Gastroesophageal sphincter (tissue), 4 donors: ENCODE measurements at regions not wholly inside any gene's neighbourhood (a gene's known extent, or its start where the extent isn't known, plus 50 kb on each side); places are given as distances from the start of the nearest gene placed in this dataset.
"Not testable (repeated sequence)": the region's sequence is repeated elsewhere in the genome, so short reads cannot be mapped to it uniquely, and the experiment has no call there.

ENCODE experiments used
- ATAC-seq: fragments of 150-250 bp; one replicate; pipeline ENCODE4 v1.9.1; 2016; ENCODE audit warnings: mild to moderate bottlenecking, moderate library complexity
- H3K27ac ChIP-seq, 4 donors: fragments of 200-600 bp; sonication (generic) in 3 of 4; 1 replicate in 3 of 4; 2 replicates in 1 of 4; pipeline ENCODE4 v1.5.1; 2016 to 2019
- H3K27me3 ChIP-seq: fragments of 200-600 bp; sonication (generic); one replicate; pipeline ENCODE4 v1.5.1; 2019
- H3K36me3 ChIP-seq, 2 donors: fragments of 200-600 bp; sonication (generic); one replicate each; pipeline ENCODE4 v1.5.1; 2019; ENCODE audit warnings: control low read depth in 1 of 2
- H3K4me1 ChIP-seq, 3 donors: fragments of 200-600 bp; sonication (generic); 1 replicate in 2 of 3; 2 replicates in 1 of 3; pipeline ENCODE4 v1.5.1; 2016 to 2019; ENCODE audit warnings: control low read depth in 2 of 3
- H3K4me3 ChIP-seq, 2 donors: fragments of 200-600 bp; sonication (generic); one replicate each; pipeline ENCODE4 v1.5.1; 2019; ENCODE audit warnings: mild to moderate bottlenecking in 1 of 2, moderate library complexity in 1 of 2
- H3K9me3 ChIP-seq, 3 donors: fragments of 200-600 bp; sonication (generic); one replicate each; pipeline ENCODE4 v1.5.1; 2017 to 2019; ENCODE audit warnings: control low read depth in 2 of 3
- CTCF ChIP-seq, 4 experiments: fragments of 200-600 bp in 2 of 4; fragments of 450-650 bp in 2 of 4; sonication (generic) in 1 of 4; IDR thresholded peaks; one replicate each; pipeline ENCODE4 v1.5.1; 2017 to 2019; ENCODE audit warnings: antibody characterized with exemption in 4 of 4, mild to moderate bottlenecking in 2 of 4, moderate library complexity in 2 of 4
- EP300 ChIP-seq: sonication (generic); formaldehyde crosslinking; IDR thresholded peaks from one replicate; pipeline ENCODE4 v1.6.1; 2017; ENCODE audit warnings: antibody characterized with exemption, mild to moderate bottlenecking
- POLR2A ChIP-seq, 2 donors: fragments of 450-650 bp; IDR thresholded peaks; one replicate each; pipeline ENCODE4 v1.6.1; 2017; ENCODE audit warnings: antibody characterized with exemption in 2 of 2, mild to moderate bottlenecking in 2 of 2, moderate library complexity in 1 of 2
- POLR2AphosphoS5 ChIP-seq: sonication (generic); formaldehyde crosslinking; IDR thresholded peaks from one replicate; pipeline ENCODE4 v1.6.1; 2017; ENCODE audit warnings: antibody characterized with exemption
- WGBS, 2 donors: methylation state at CpG; one replicate each; pipeline ENCODE4 v1.1.5; 2018; ENCODE audit warnings: low coverage in 1 of 2; 5-methylcytosine and 5-hydroxymethylcytosine counted together

- no peak for ATAC-seq
- H3K27me3 ChIP-seq: no peaks in the 10 kb centered on the region
- no peaks in the 10 kb centered on the region for H3K36me3 ChIP-seq
- H3K4me1 ChIP-seq: no peaks in the 10 kb centered on the region
- 56 to 61% methylated on average over 4 to 5 of the region's 5 CpGs for WGBS, 2 donors
- H3K4me3 ChIP-seq: no peak overlapping the region
- H3K9me3 ChIP-seq: no peaks in the 10 kb centered on the region
- no peak for TF ChIP-seq EP300
- TF ChIP-seq POLR2A (IDR thresholded peaks at IDR 0.05): no peak
- no peak for TF ChIP-seq POLR2AphosphoS5
- TF ChIP-seq CTCF (IDR thresholded peaks at IDR 0.05): no peak
- H3K27ac ChIP-seq: no peak overlapping the region
Observed at GRCh38 chr16:26394409-26394808, 672.3 kb upstream of the C16orf82 start.

- TF ChIP-seq POLR2A (IDR thresholded peaks at IDR 0.05) (no peak), POLR2AphosphoS5 (no peak), CTCF (IDR thresholded peaks at IDR 0.05) (no peak), EP300 (no peak)
- H3K9me3 ChIP-seq: no peaks in the 10 kb centered on the region
- H3K4me3 ChIP-seq: no peak overlapping the region
- ATAC-seq: no peak
- whole genome bisulfite sequencing, 2 donors: 89 to 93% methylated on average over 8 to 10 of the region's 13 CpGs
- H3K27me3 ChIP-seq: no peaks in the 10 kb centered on the region
- no peaks in the 10 kb centered on the region for H3K36me3 ChIP-seq
- no peak overlapping the region for H3K27ac ChIP-seq
- no peaks in the 10 kb centered on the region for H3K4me1 ChIP-seq
Observed at GRCh38 chr16:26395700-26396099, 671.0 kb upstream of the C16orf82 start.

GRCh38 chr16:26396511-26397235 is 670.1 kb upstream of the C16orf82 start:
- 41 to 44% methylated on average over 2 to 3 of the region's 3 CpGs for WGBS, 2 donors
- H3K27me3 ChIP-seq: no peaks in the 10 kb centered on the region
- H3K9me3 ChIP-seq: no peaks in the 10 kb centered on the region
- H3K4me1 ChIP-seq: no peaks in the 10 kb centered on the region
- H3K4me3 ChIP-seq: no peak overlapping the region
- no peak overlapping the region for H3K27ac ChIP-seq
- TF ChIP-seq CTCF (IDR thresholded peaks at IDR 0.05) (no peak), EP300 (no peak), POLR2AphosphoS5 (no peak), POLR2A (IDR thresholded peaks at IDR 0.05) (no peak)
- H3K36me3 ChIP-seq: no peaks in the 10 kb centered on the region
- ATAC-seq: no peak

- TF ChIP-seq POLR2AphosphoS5: no peak
- no peak for TF ChIP-seq CTCF (IDR thresholded peaks at IDR 0.05)
- TF ChIP-seq POLR2A (IDR thresholded peaks at IDR 0.05): no peak
- TF ChIP-seq EP300: no peak
- Histone ChIP-seq H3K4me1 (no peaks in the 10 kb centered on the region), H3K4me3 (no peak overlapping the region), H3K27me3 (no peaks in the 10 kb centered on the region), H3K9me3 (no peaks in the 10 kb centered on the region), H3K27ac (no peak overlapping the region), H3K36me3 (no peaks in the 10 kb centered on the region)
- WGBS, 2 donors: 48 to 58% methylated on average over 3 of the region's 3 CpGs
- no peak for ATAC-seq
Observed at GRCh38 chr16:26413780-26414179, 652.9 kb upstream of the C16orf82 start.

GRCh38 chr16:26419458-26419857 is 647.3 kb upstream of the C16orf82 start:
- H3K27ac ChIP-seq, H3K4me1 ChIP-seq, H3K4me3 ChIP-seq, H3K27me3 ChIP-seq, H3K36me3 ChIP-seq, ATAC-seq: not testable (repeated sequence)
- 33 to 48% methylated on average over 1 to 3 of the region's 8 CpGs for WGBS, 2 donors
- H3K9me3 ChIP-seq: peaks cover 0 to 21% (median 0%) of the 10 kb centered on the region in 3 donors
